ENCODE measurements at regions not wholly inside any gene's neighbourhood (a gene's known extent, or its start where the extent isn't known, plus 50 kb on each side); places are given as distances from the start of the nearest gene placed in this dataset.

GRCh38 chr2:145314119-145314633, 794.3 kb upstream of the ZEB2 start:
- H3K27me3 ChIP-seq, result no peaks in the 10 kb centered on the region
- intact Hi-C loops (cut with DNase I; ENCODE audit: low total_unique reads), result no loop called here
- DNase-seq, result no peak
- H3K27ac ChIP-seq, result no peak overlapping the region
- H3K36me3 ChIP-seq, result no peaks in the 10 kb centered on the region
- H3K4me1 ChIP-seq, result no peaks in the 10 kb centered on the region
- no peak for TF ChIP-seq CTCF (IDR thresholded peaks at IDR 0.05)
- no peaks in the 10 kb centered on the region for H3K9me3 ChIP-seq
- H3K4me3 ChIP-seq, result no peak overlapping the region

GRCh38 chr2:145305889-145306288, 786.0 kb upstream of the ZEB2 start:
- Histone ChIP-seq H3K27ac (no peak overlapping the region), H3K9me3 (no peaks in the 10 kb centered on the region), H3K36me3 (no peaks in the 10 kb centered on the region), H3K4me3 (no peak overlapping the region), H3K4me1 (no peaks in the 10 kb centered on the region), H3K27me3 (no peaks in the 10 kb centered on the region)
- intact Hi-C loops (cut with DNase I; ENCODE audit: low total_unique reads), result no loop called here
- DNase-seq, result no peak
- TF ChIP-seq POLR2A (IDR thresholded peaks at IDR 0.05) (no peak), CTCF (IDR thresholded peaks at IDR 0.05) (no peak)

- Histone ChIP-seq H3K9me3 (no peaks in the 10 kb centered on the region), H3K36me3 (no peaks in the 10 kb centered on the region), H3K27me3 (no peaks in the 10 kb centered on the region), H3K4me1 (no peaks in the 10 kb centered on the region), H3K4me3 (no peak overlapping the region), H3K27ac (no peak overlapping the region)
- TF ChIP-seq POLR2A (IDR thresholded peaks at IDR 0.05) (no peak), CTCF (IDR thresholded peaks at IDR 0.05) (no peak)
- no peak for DNase-seq
- intact Hi-C loops (cut with DNase I; ENCODE audit: low total_unique reads), result no loop called here
These were observed 784.6 kb upstream of the ZEB2 start for GRCh38 chr2:145304501-145304900.

GRCh38 chr2:145303536-145303935, 783.6 kb upstream of the ZEB2 start:
- Histone ChIP-seq H3K27me3 (no peaks in the 10 kb centered on the region), H3K4me1 (no peaks in the 10 kb centered on the region), H3K4me3 (no peak overlapping the region), H3K36me3 (no peaks in the 10 kb centered on the region), H3K27ac (no peak overlapping the region), H3K9me3 (no peaks in the 10 kb centered on the region)
- DNase-seq, result no peak
- intact Hi-C loops (cut with DNase I; ENCODE audit: low total_unique reads), result no loop called here
- no peak for TF ChIP-seq CTCF (IDR thresholded peaks at IDR 0.05)

GRCh38 chr2:145302886-145303285, 783.0 kb upstream of the ZEB2 start:
- Histone ChIP-seq H3K4me3 (no peak overlapping the region), H3K36me3 (no peaks in the 10 kb centered on the region), H3K27ac (no peak overlapping the region), H3K4me1 (no peaks in the 10 kb centered on the region), H3K9me3 (no peaks in the 10 kb centered on the region), H3K27me3 (no peaks in the 10 kb centered on the region)
- DNase-seq, result no peak
- intact Hi-C loops (cut with DNase I; ENCODE audit: low total_unique reads), result no loop called here
- TF ChIP-seq CTCF (IDR thresholded peaks at IDR 0.05) (no peak), POLR2A (IDR thresholded peaks at IDR 0.05) (no peak)

Data from uterus (tissue), 3 donors.